ENCODE measurements at regions not wholly inside any gene's neighbourhood (a gene's known extent, or its start where the extent isn't known, plus 50 kb on each side); places are given as distances from the start of the nearest gene placed in this dataset.

GRCh38 chr5:38151878-38152277 lies 106.5 kb upstream of the EGFLAM start:
- TF ChIP-seq CTCF (IDR thresholded peaks at IDR 0.05) = no peak
- no peak for TF ChIP-seq EP300 (IDR thresholded peaks at IDR 0.05)
- TF ChIP-seq POLR2A (IDR thresholded peaks at IDR 0.05) = no peak
